ENCODE measurements at regions not wholly inside any gene's neighbourhood (a gene's known extent, or its start where the extent isn't known, plus 50 kb on each side); places are given as distances from the start of the nearest gene placed in this dataset.
"Not testable (repeated sequence)": the region's sequence is repeated elsewhere in the genome, so short reads cannot be mapped to it uniquely, and the experiment has no call there.

GRCh38 chr2:160568856-160569255 lies 75.2 kb upstream of the RBMS1 start:
- no peak for TF ChIP-seq CTCF (IDR thresholded peaks at IDR 0.05; ENCODE audit: partially characterized antibody, unreplicated experiment)
- Mint-ChIP-seq H3K27ac (ENCODE audit: unreplicated experiment) (no peak overlapping the region), H3K36me3 (ENCODE audit: unreplicated experiment) (peaks cover 1% of the 10 kb centered on the region), H3K9me3 (ENCODE audit: unreplicated experiment) (no peaks in the 10 kb centered on the region), H3K4me3 (ENCODE audit: unreplicated experiment) (no peak overlapping the region), H3K4me1 (ENCODE audit: low read depth, unreplicated experiment) (no peaks in the 10 kb centered on the region), H3K27me3 (ENCODE audit: unreplicated experiment) (no peaks in the 10 kb centered on the region)
- no peak for DNase-seq

- Mint-ChIP-seq H3K27me3 (ENCODE audit: unreplicated experiment) (no peaks in the 10 kb centered on the region), H3K9me3 (ENCODE audit: unreplicated experiment) (no peaks in the 10 kb centered on the region), H3K4me3 (ENCODE audit: unreplicated experiment) (no peak overlapping the region), H3K27ac (ENCODE audit: unreplicated experiment) (no peak overlapping the region), H3K4me1 (ENCODE audit: low read depth, unreplicated experiment) (no peaks in the 10 kb centered on the region), H3K36me3 (ENCODE audit: unreplicated experiment) (peaks cover 4% of the 10 kb centered on the region)
- no peak for DNase-seq
- TF ChIP-seq CTCF (IDR thresholded peaks at IDR 0.05; ENCODE audit: partially characterized antibody, unreplicated experiment), result no peak
Observed at GRCh38 chr2:160570376-160570775, 76.8 kb upstream of the RBMS1 start.

GRCh38 chr2:160574468-160575140 lies 81.0 kb upstream of the RBMS1 start:
- peaks cover 4% of the 10 kb centered on the region for H3K36me3 Mint-ChIP-seq (ENCODE audit: unreplicated experiment)
- peaks cover 2% of the 10 kb centered on the region for H3K27me3 Mint-ChIP-seq (ENCODE audit: unreplicated experiment)
- no peak for TF ChIP-seq CTCF (IDR thresholded peaks at IDR 0.05; ENCODE audit: partially characterized antibody, unreplicated experiment)
- peaks cover 3% of the 10 kb centered on the region for H3K9me3 Mint-ChIP-seq (ENCODE audit: unreplicated experiment)
- no peak overlapping the region for H3K27ac Mint-ChIP-seq (ENCODE audit: unreplicated experiment)
- no peak overlapping the region for H3K4me3 Mint-ChIP-seq (ENCODE audit: unreplicated experiment)
- no peaks in the 10 kb centered on the region for H3K4me1 Mint-ChIP-seq (ENCODE audit: low read depth, unreplicated experiment)
- DNase-seq, result no peak

GRCh38 chr2:160575368-160575767 lies 81.8 kb upstream of the RBMS1 start:
- no peak for TF ChIP-seq CTCF (IDR thresholded peaks at IDR 0.05; ENCODE audit: partially characterized antibody, unreplicated experiment)

GRCh38 chr2:160576054-160576499 lies 82.5 kb upstream of the RBMS1 start:
- Mint-ChIP-seq H3K27me3 (ENCODE audit: unreplicated experiment) (peaks cover 2% of the 10 kb centered on the region), H3K27ac (ENCODE audit: unreplicated experiment) (no peak overlapping the region), H3K36me3 (ENCODE audit: unreplicated experiment) (peaks cover 4% of the 10 kb centered on the region), H3K4me3 (ENCODE audit: unreplicated experiment) (no peak overlapping the region), H3K9me3 (ENCODE audit: unreplicated experiment) (peaks cover 3% of the 10 kb centered on the region), H3K4me1 (ENCODE audit: low read depth, unreplicated experiment) (no peaks in the 10 kb centered on the region)
- no peak for TF ChIP-seq CTCF (IDR thresholded peaks at IDR 0.05; ENCODE audit: partially characterized antibody, unreplicated experiment)
- no peak for DNase-seq

More at GRCh38 chr2:160575368-160575767, 81.8 kb upstream of the RBMS1 start:
- peaks cover 2% of the 10 kb centered on the region for H3K27me3 Mint-ChIP-seq (ENCODE audit: unreplicated experiment)
- peaks cover 3% of the 10 kb centered on the region for H3K9me3 Mint-ChIP-seq (ENCODE audit: unreplicated experiment)
- DNase-seq, result no peak
- no peak overlapping the region for H3K27ac Mint-ChIP-seq (ENCODE audit: unreplicated experiment)
- peaks cover 4% of the 10 kb centered on the region for H3K36me3 Mint-ChIP-seq (ENCODE audit: unreplicated experiment)
- no peaks in the 10 kb centered on the region for H3K4me1 Mint-ChIP-seq (ENCODE audit: low read depth, unreplicated experiment)
- H3K4me3 Mint-ChIP-seq (ENCODE audit: unreplicated experiment), result no peak overlapping the region

- H3K27ac Mint-ChIP-seq (ENCODE audit: unreplicated experiment); H3K4me3 Mint-ChIP-seq (ENCODE audit: unreplicated experiment); H3K27me3 Mint-ChIP-seq (ENCODE audit: unreplicated experiment); DNase-seq; H3K4me1 Mint-ChIP-seq (ENCODE audit: low read depth, unreplicated experiment); H3K36me3 Mint-ChIP-seq (ENCODE audit: unreplicated experiment); H3K9me3 Mint-ChIP-seq (ENCODE audit: unreplicated experiment): not testable (repeated sequence)
Observed at GRCh38 chr2:160577081-160577480, 83.5 kb upstream of the RBMS1 start.

Measured in glutamatergic neuron (in vitro differentiated cells).